Mesothelial cell of epicardium (in vitro differentiated cells): ENCODE measurements at regions not wholly inside any gene's neighbourhood (a gene's known extent, or its start where the extent isn't known, plus 50 kb on each side); places are given as distances from the start of the nearest gene placed in this dataset.

ENCODE experiments used
- DNase-seq, 2 experiments: peaks; one replicate each; pipeline ENCODE4 v3.0.0; 2021; ENCODE audit warnings: low spot score in 2 of 2; ENCODE audit not compliant: unreplicated experiment in 2 of 2
- H3K27ac Mint-ChIP-seq: 2 replicates; pipeline ENCODE4 v1.8.0; 2021; ENCODE audit warnings: mixed read lengths
- H3K27me3 Mint-ChIP-seq: 2 replicates; pipeline ENCODE4 v1.8.0; 2021; ENCODE audit warnings: low read depth, mixed read lengths
- H3K36me3 Mint-ChIP-seq: 2 replicates; pipeline ENCODE4 v1.8.0; 2021; ENCODE audit warnings: mixed read lengths
- H3K4me1 Mint-ChIP-seq: 2 replicates; pipeline ENCODE4 v1.8.0; 2021; ENCODE audit warnings: mixed read lengths
- H3K4me3 Mint-ChIP-seq: 2 replicates; pipeline ENCODE4 v1.8.0; 2021; ENCODE audit warnings: mild to moderate bottlenecking, moderate library complexity, mixed read lengths
- H3K9me3 Mint-ChIP-seq: 2 replicates; pipeline ENCODE4 v1.8.0; 2021; ENCODE audit warnings: mixed read lengths
- CTCF ChIP-seq: fragments of 200-600 bp; sonication (generic); IDR thresholded peaks from one replicate; pipeline ENCODE4 v1.5.0; 2021; ENCODE audit warnings: antibody characterized with exemption; ENCODE audit not compliant: unreplicated experiment

- Mint-ChIP-seq H3K27me3 (no peaks in the 10 kb centered on the region), H3K4me3 (no peak overlapping the region), H3K36me3 (no peaks in the 10 kb centered on the region), H3K4me1 (peaks cover 11% of the 10 kb centered on the region), H3K27ac (no peak overlapping the region), H3K9me3 (peaks cover 3% of the 10 kb centered on the region)
- no peak for DNase-seq
- no peak for TF ChIP-seq CTCF
Measured at GRCh38 chr2:180662521-180662920, 317.9 kb upstream of the UBE2E3 start.

GRCh38 chr2:180661686-180662030 is 318.7 kb upstream of the UBE2E3 start:
- no peaks in the 10 kb centered on the region for H3K27me3 Mint-ChIP-seq
- H3K4me3 Mint-ChIP-seq, result no peak overlapping the region
- no peaks in the 10 kb centered on the region for H3K36me3 Mint-ChIP-seq
- H3K9me3 Mint-ChIP-seq, result no peaks in the 10 kb centered on the region
- TF ChIP-seq CTCF, result no peak
- DNase-seq, result no peak
- H3K4me1 Mint-ChIP-seq, result peaks cover 11% of the 10 kb centered on the region
- H3K27ac Mint-ChIP-seq, result no peak overlapping the region

GRCh38 chr2:180660881-180661685 is 319.3 kb upstream of the UBE2E3 start:
- TF ChIP-seq CTCF, result no peak
- H3K4me3 Mint-ChIP-seq, result no peak overlapping the region
- H3K36me3 Mint-ChIP-seq, result no peaks in the 10 kb centered on the region
- no peaks in the 10 kb centered on the region for H3K9me3 Mint-ChIP-seq
- peaks cover 11% of the 10 kb centered on the region for H3K4me1 Mint-ChIP-seq
- DNase-seq, result no peak
- H3K27ac Mint-ChIP-seq, result no peak overlapping the region
- H3K27me3 Mint-ChIP-seq, result no peaks in the 10 kb centered on the region

- H3K36me3 Mint-ChIP-seq, result no peaks in the 10 kb centered on the region
- H3K9me3 Mint-ChIP-seq, result no peaks in the 10 kb centered on the region
- peaks cover 11% of the 10 kb centered on the region for H3K4me1 Mint-ChIP-seq
- no peaks in the 10 kb centered on the region for H3K27me3 Mint-ChIP-seq
- TF ChIP-seq CTCF, result no peak
- no peak overlapping the region for H3K4me3 Mint-ChIP-seq
- DNase-seq, result no peak
- no peak overlapping the region for H3K27ac Mint-ChIP-seq
Measured at GRCh38 chr2:180660207-180660606, 320.2 kb upstream of the UBE2E3 start.

GRCh38 chr2:180657054-180657453 is 323.4 kb upstream of the UBE2E3 start:
- no peak for TF ChIP-seq CTCF
- Mint-ChIP-seq H3K27ac (no peak overlapping the region), H3K27me3 (no peaks in the 10 kb centered on the region), H3K4me1 (peaks cover 11% of the 10 kb centered on the region), H3K36me3 (no peaks in the 10 kb centered on the region), H3K9me3 (no peaks in the 10 kb centered on the region), H3K4me3 (no peak overlapping the region)
- no peak for DNase-seq
